Prostate gland (tissue), 2 donors: ENCODE measurements at regions not wholly inside any gene's neighbourhood (a gene's known extent, or its start where the extent isn't known, plus 50 kb on each side); places are given as distances from the start of the nearest gene placed in this dataset.

Source experiments
- POLR2AphosphoS5 ChIP-seq: sonication (generic); formaldehyde crosslinking; IDR thresholded peaks from one replicate; pipeline ENCODE4 v1.6.1; 2017; ENCODE audit warnings: antibody characterized with exemption
- TF ChIP-seq, protein P1 (sequence below), 4 experiments: fragments of 200-600 bp in 2 of 4; fragments of 450-650 bp in 2 of 4; sonication (generic) in 2 of 4; IDR thresholded peaks; 1 replicate in 3 of 4; 2 replicates in 1 of 4; pipeline ENCODE4 v1.5.1; 2016 to 2019; ENCODE audit warnings: antibody characterized with exemption in 4 of 4, mild to moderate bottlenecking in 2 of 4, moderate library complexity in 2 of 4

DNA sequence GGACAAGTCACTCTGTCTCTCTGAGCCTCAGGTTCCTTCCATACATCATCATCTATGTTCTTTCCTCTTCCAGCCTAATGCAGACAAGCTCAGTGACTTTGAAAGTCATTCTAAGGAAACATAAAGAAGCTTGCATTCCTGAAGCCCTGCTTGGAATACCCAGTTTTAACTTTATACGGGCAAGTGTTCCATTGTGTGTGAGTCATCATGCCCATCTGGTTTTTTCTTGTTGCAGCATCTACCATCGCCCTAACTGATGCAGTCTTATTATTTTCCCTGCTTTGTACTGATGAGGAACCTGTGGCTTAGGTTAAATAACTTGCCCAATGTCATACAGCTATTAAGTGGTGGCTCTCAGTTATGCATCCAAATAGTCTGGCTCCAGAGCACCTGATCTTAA lies 177.9 kb upstream of the RAI2 start:
- TF ChIP-seq, protein P1, sequence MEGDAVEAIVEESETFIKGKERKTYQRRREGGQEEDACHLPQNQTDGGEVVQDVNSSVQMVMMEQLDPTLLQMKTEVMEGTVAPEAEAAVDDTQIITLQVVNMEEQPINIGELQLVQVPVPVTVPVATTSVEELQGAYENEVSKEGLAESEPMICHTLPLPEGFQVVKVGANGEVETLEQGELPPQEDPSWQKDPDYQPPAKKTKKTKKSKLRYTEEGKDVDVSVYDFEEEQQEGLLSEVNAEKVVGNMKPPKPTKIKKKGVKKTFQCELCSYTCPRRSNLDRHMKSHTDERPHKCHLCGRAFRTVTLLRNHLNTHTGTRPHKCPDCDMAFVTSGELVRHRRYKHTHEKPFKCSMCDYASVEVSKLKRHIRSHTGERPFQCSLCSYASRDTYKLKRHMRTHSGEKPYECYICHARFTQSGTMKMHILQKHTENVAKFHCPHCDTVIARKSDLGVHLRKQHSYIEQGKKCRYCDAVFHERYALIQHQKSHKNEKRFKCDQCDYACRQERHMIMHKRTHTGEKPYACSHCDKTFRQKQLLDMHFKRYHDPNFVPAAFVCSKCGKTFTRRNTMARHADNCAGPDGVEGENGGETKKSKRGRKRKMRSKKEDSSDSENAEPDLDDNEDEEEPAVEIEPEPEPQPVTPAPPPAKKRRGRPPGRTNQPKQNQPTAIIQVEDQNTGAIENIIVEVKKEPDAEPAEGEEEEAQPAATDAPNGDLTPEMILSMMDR (IDR thresholded peaks at IDR 0.05): no peak
- no peak for TF ChIP-seq POLR2AphosphoS5
